ENCODE measurements at regions not wholly inside any gene's neighbourhood (a gene's known extent, or its start where the extent isn't known, plus 50 kb on each side); places are given as distances from the start of the nearest gene placed in this dataset.
"Not testable (repeated sequence)": the region's sequence is repeated elsewhere in the genome, so short reads cannot be mapped to it uniquely, and the experiment has no call there.

DNA sequence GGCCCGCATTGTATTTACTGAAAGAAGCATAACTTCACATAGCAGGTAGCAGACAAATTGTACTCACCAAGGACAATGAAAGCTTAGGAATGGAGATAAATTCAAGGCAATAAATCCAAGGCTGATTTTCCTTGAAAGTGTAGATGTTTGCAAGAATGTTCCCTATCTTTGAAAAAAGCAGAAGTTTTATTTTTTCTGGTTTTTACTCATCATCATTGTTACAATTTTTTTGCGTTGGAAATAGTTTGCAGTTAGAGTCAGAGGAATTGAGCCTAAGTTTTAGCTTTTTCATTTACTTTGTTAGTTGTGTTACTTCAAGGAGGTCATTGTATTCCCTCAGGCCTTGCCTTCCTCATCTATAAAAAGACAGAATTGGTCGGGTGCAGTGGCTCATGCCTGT is 213.9 kb upstream of the TBL1XR1 start:
- Histone ChIP-seq H3K4me2 (ENCODE audit: low read length) (no peak overlapping the region), H3K4me3 (ENCODE audit: low read length) (no peak overlapping the region), H3K9ac (ENCODE audit: low read depth, low read length) (no peak overlapping the region), H3K27me3 (ENCODE audit: control insufficient read depth, insufficient read depth, low read length) (no peaks in the 10 kb centered on the region), H3K9me3 (replicated peaks; ENCODE audit: low read length) (no peaks in the 10 kb centered on the region), H3K36me3 (ENCODE audit: insufficient read depth, low read length) (no peaks in the 10 kb centered on the region), H3K4me1 (ENCODE audit: control insufficient read depth, insufficient read depth, low read length) (no peaks in the 10 kb centered on the region)

DNA sequence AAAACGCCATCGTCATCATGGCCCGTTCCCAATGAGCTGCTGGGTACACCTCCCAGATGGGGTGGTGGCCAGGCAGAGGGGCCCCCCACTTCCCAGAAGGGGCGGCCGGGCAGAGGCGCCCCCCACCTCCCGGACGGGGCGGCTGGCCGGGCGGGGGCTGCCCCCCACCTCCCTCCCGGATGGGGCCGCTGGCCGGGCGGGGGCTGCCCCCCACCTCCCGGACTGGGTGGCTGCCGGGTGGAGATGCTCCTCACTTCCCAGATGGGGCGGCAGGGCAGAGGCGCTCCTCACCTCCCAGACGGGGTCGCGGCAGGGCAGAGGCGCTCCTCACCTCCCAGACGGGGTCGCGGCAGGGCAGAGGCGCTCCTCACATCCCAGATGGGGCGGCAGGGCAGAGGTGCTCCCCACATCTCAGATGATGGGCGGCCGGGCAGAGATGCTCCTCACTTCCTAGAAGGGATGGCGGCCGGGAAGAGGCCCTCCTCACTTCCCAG is 215.4 kb upstream of the TBL1XR1 start:
- not testable (repeated sequence) for H3K4me1 ChIP-seq (ENCODE audit: control insufficient read depth, insufficient read depth, low read length); H3K36me3 ChIP-seq (ENCODE audit: insufficient read depth, low read length); H3K9me3 ChIP-seq (replicated peaks; ENCODE audit: low read length); H3K27me3 ChIP-seq (ENCODE audit: control insufficient read depth, insufficient read depth, low read length); H3K9ac ChIP-seq (ENCODE audit: low read depth, low read length); H3K4me3 ChIP-seq (ENCODE audit: low read length); H3K4me2 ChIP-seq (ENCODE audit: low read length)

DNA sequence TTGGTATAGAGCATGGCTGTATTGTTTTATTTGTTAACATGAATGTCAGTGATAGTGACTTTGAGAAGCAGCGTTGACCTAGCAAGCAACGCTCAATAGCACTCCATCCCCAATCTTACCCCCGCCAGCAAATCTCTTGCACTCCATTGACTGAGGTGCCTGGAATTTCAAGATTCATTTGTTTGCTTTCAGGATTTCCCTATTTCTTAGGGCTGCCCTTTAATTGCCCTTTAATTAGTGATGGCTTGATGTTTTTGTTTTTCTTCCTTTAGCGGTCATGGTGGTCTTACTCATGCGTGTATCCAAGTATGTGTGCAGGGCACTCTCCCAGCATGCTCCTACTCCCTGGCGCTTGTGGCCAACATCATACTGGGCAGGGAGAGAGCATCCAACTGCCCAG is 216.8 kb upstream of the TBL1XR1 start:
- no peaks in the 10 kb centered on the region for H3K36me3 ChIP-seq (ENCODE audit: insufficient read depth, low read length)
- no peaks in the 10 kb centered on the region for H3K9me3 ChIP-seq (replicated peaks; ENCODE audit: low read length)
- H3K27me3 ChIP-seq (ENCODE audit: control insufficient read depth, insufficient read depth, low read length), result no peaks in the 10 kb centered on the region
- H3K4me3 ChIP-seq (ENCODE audit: low read length), result no peak overlapping the region
- no peak overlapping the region for H3K4me2 ChIP-seq (ENCODE audit: low read length)
- H3K9ac ChIP-seq (ENCODE audit: low read depth, low read length), result no peak overlapping the region
- no peaks in the 10 kb centered on the region for H3K4me1 ChIP-seq (ENCODE audit: control insufficient read depth, insufficient read depth, low read length)

DNA sequence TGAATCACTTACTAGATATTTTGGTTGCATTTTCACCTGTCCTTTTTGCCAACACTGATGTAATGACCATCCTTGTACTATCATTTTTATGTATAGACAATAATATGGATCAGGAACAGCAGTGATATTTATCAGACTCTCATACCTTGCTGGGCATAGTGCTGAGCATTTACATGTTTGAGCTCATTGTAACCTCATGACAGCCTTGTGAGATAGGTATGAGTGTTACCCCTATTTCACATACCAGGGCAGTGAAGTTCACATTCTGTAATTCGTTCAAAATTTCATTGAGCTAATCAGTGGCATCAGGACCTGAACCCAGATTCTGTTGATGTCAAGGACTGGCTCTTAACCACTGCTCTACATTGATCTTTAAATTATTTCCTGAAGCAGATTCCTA is 221.5 kb upstream of the TBL1XR1 start:
- no peak overlapping the region for H3K4me3 ChIP-seq (ENCODE audit: low read length)
- H3K27me3 ChIP-seq (ENCODE audit: control insufficient read depth, insufficient read depth, low read length), result no peaks in the 10 kb centered on the region
- H3K9ac ChIP-seq (ENCODE audit: low read depth, low read length), result no peak overlapping the region
- H3K9me3 ChIP-seq (replicated peaks; ENCODE audit: low read length), result no peaks in the 10 kb centered on the region
- no peak overlapping the region for H3K4me2 ChIP-seq (ENCODE audit: low read length)
- H3K4me1 ChIP-seq (ENCODE audit: control insufficient read depth, insufficient read depth, low read length), result peaks cover 3% of the 10 kb centered on the region
- H3K36me3 ChIP-seq (ENCODE audit: insufficient read depth, low read length), result no peaks in the 10 kb centered on the region

DNA sequence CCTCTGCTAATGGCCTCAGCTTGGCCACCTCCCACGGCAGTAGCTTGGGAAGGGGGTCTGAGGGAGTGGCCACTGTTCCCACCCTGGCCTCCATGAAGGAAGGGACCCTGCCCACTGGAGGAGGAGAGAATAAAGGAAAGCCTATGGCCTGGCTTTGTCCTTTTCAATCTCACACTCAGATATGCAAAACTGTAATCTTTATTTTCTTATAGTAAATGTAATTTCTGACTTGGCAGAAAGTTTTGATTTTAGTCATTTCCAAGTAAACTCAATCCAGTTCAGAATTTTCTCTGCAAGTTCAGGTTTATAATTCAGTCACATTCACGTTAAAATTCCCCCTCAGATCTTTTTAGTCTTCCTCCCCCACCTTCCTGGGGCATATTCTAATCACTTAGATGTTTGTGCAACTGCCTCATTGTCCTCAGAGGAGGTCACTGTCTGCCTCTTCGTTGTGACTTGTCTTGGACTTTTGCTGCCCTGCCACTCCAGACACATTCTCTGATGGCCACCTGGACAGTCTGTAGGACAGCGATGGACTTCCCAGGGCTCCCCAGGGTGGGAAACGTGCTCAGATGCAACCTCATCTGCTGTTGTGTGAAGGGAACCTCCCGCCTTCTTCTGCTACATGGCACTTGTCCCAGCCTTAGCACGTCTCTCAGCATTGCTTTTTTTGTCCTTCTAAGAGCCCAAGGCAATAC is 222.8 kb upstream of the TBL1XR1 start:
- Histone ChIP-seq H3K9me3 (replicated peaks; ENCODE audit: low read length) (no peaks in the 10 kb centered on the region), H3K36me3 (ENCODE audit: insufficient read depth, low read length) (no peaks in the 10 kb centered on the region), H3K9ac (ENCODE audit: low read depth, low read length) (no peak overlapping the region), H3K27me3 (ENCODE audit: control insufficient read depth, insufficient read depth, low read length) (no peaks in the 10 kb centered on the region), H3K4me3 (ENCODE audit: low read length) (no peak overlapping the region), H3K4me1 (ENCODE audit: control insufficient read depth, insufficient read depth, low read length) (peaks cover 3% of the 10 kb centered on the region), H3K4me2 (ENCODE audit: low read length) (no peak overlapping the region)

DNA sequence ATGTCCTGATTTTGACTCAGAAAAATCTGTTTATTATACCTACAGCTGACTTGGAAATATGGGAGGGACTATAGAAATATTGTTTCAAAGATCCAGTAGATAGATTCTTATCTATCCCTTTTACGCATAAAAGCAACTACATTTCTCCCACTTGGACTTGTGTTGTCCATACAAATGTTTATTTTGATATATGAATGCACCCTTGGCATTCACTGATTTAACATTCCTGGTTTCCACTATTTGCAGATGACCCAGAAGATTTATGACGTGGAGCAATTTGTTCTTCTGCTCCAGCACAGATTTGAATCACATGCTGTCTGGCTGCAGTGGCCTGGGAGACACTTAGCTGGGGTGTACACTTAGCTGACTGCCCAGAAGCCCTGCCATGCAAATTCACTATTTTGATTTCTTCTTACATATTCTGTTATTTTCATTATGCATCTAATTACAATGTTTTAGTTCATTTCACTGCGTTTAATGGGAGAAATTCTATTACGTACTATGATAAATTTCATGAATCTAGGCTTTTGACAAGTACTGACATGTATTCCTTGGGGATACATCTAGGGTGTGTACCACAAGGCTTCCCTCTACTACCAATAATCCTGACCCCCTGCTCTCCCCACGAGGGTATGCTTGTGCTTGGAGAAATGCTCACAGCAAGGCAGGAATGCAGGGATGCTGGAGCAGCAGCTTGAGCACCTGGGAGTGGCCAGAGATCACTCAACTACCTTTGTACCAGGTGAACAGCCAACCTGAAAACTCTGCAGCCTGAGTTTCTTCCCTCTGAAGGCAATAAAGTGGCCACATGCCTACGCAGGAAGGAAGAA is 223.6 kb upstream of the TBL1XR1 start:
- Histone ChIP-seq H3K4me3 (ENCODE audit: low read length) (no peak overlapping the region), H3K9me3 (replicated peaks; ENCODE audit: low read length) (no peaks in the 10 kb centered on the region), H3K27me3 (ENCODE audit: control insufficient read depth, insufficient read depth, low read length) (no peaks in the 10 kb centered on the region), H3K9ac (ENCODE audit: low read depth, low read length) (no peak overlapping the region), H3K36me3 (ENCODE audit: insufficient read depth, low read length) (no peaks in the 10 kb centered on the region), H3K4me1 (ENCODE audit: control insufficient read depth, insufficient read depth, low read length) (peaks cover 6% of the 10 kb centered on the region), H3K4me2 (ENCODE audit: low read length) (no peak overlapping the region)

DNA sequence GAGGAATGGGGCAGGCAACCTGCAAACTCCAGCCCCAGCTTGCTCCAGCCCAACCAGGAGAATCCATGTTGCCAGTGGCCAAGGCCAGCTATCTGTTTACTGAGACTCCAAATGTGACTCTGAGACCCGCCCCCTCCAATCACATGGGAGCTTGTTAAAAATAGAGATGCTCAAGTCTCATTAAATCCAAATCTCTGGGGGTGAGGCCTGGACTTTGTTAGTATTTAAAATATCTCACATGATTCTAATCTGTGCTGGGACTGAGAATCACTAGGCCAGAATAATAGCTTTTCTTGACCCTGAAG is 224.2 kb upstream of the TBL1XR1 start:
- Histone ChIP-seq H3K4me1 (ENCODE audit: control insufficient read depth, insufficient read depth, low read length) (peaks cover 12% of the 10 kb centered on the region), H3K9me3 (replicated peaks; ENCODE audit: low read length) (no peaks in the 10 kb centered on the region), H3K36me3 (ENCODE audit: insufficient read depth, low read length) (no peaks in the 10 kb centered on the region), H3K9ac (ENCODE audit: low read depth, low read length) (no peak overlapping the region), H3K4me2 (ENCODE audit: low read length) (no peak overlapping the region), H3K4me3 (ENCODE audit: low read length) (no peak overlapping the region), H3K27me3 (ENCODE audit: control insufficient read depth, insufficient read depth, low read length) (no peaks in the 10 kb centered on the region)

DNA sequence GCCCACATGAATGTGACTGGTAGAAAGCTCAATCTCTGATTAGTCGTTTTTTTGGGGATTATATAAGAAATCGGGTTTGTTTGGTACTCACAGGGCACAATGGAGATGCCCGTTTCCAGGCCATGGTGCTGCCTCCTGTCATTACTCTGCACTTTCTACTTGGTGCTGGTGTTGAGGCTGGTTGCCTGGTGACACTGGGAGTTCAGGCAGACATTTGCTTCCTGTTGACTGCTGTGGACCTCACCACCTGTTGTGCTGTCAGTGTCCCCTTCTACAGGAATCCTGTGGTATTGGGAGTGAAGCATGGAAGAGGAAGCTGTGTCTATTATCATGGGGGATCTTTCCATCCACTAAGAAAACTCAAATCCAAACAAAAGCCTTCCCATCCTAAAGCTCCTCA is 227.2 kb upstream of the TBL1XR1 start:
- Histone ChIP-seq H3K4me1 (ENCODE audit: control insufficient read depth, insufficient read depth, low read length) (peaks cover 22% of the 10 kb centered on the region), H3K27me3 (ENCODE audit: control insufficient read depth, insufficient read depth, low read length) (no peaks in the 10 kb centered on the region), H3K4me2 (ENCODE audit: low read length) (no peak overlapping the region), H3K9ac (ENCODE audit: low read depth, low read length) (no peak overlapping the region), H3K9me3 (replicated peaks; ENCODE audit: low read length) (no peaks in the 10 kb centered on the region), H3K36me3 (ENCODE audit: insufficient read depth, low read length) (no peaks in the 10 kb centered on the region), H3K4me3 (ENCODE audit: low read length) (no peak overlapping the region)

DNA sequence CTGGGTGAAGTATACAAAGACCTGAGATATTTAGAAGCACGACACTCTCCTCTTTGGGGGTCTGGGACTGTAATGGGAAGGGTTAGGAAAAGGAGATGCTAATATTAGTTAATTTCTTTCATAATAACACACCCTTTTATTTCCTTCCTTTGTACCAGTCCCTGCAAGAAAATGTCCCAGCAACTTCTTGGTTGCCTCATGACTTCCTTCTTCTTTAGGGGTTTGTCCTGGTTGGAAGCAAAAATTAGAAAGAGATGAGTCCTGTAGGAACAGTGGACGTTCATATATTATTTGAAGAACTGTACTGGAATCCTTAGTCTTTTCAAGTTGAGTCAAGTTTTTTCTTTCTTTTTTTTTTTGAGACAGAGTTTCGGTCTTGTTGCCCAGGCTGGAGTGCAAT is 227.8 kb upstream of the TBL1XR1 start:
- H3K9me3 ChIP-seq (replicated peaks; ENCODE audit: low read length), result no peaks in the 10 kb centered on the region
- H3K4me2 ChIP-seq (ENCODE audit: low read length), result no peak overlapping the region
- H3K36me3 ChIP-seq (ENCODE audit: insufficient read depth, low read length), result no peaks in the 10 kb centered on the region
- H3K27me3 ChIP-seq (ENCODE audit: control insufficient read depth, insufficient read depth, low read length), result no peaks in the 10 kb centered on the region
- H3K4me1 ChIP-seq (ENCODE audit: control insufficient read depth, insufficient read depth, low read length), result peaks cover 22% of the 10 kb centered on the region
- H3K9ac ChIP-seq (ENCODE audit: low read depth, low read length), result no peak overlapping the region
- H3K4me3 ChIP-seq (ENCODE audit: low read length), result no peak overlapping the region

DNA sequence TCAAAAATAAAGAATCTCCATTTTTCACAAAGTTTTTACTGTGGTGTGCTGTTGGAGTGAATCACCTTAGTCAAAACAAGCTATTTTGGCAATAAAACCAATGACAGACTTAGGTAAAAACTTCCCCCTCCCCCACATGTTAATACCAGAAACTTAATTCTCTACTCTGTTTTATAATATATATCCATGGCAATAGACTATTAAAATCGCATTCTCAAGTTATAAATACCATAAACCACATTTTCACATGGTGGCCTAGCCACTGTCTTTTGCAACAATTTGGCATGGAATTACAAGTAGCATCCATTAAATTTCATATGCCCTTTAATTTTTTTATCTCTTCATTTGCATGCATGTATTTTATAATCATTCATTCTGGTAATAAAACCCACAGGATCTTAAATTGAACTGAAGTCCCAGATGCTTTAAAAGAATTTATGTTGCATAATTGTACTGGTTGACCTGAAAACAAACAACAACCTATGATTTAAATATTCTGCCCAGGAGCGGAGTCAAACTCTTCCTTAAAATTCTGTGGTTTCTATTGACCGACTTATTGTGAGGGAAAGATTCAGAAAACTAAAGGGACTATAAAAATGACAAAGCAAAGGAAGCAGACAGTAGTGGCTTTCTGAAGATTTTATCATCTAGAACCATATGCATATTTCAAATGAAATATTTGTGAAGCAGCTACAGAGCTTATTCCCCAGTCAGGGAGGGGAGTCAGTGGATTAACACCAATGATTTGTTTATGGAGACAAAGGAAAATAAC is 229.0 kb upstream of the TBL1XR1 start:
- Histone ChIP-seq H3K4me2 (ENCODE audit: low read length) (no peak overlapping the region), H3K9me3 (replicated peaks; ENCODE audit: low read length) (no peaks in the 10 kb centered on the region), H3K36me3 (ENCODE audit: insufficient read depth, low read length) (no peaks in the 10 kb centered on the region), H3K4me3 (ENCODE audit: low read length) (no peak overlapping the region), H3K4me1 (ENCODE audit: control insufficient read depth, insufficient read depth, low read length) (peaks cover 19% of the 10 kb centered on the region), H3K27me3 (ENCODE audit: control insufficient read depth, insufficient read depth, low read length) (no peaks in the 10 kb centered on the region), H3K9ac (ENCODE audit: low read depth, low read length) (no peak overlapping the region)

DNA sequence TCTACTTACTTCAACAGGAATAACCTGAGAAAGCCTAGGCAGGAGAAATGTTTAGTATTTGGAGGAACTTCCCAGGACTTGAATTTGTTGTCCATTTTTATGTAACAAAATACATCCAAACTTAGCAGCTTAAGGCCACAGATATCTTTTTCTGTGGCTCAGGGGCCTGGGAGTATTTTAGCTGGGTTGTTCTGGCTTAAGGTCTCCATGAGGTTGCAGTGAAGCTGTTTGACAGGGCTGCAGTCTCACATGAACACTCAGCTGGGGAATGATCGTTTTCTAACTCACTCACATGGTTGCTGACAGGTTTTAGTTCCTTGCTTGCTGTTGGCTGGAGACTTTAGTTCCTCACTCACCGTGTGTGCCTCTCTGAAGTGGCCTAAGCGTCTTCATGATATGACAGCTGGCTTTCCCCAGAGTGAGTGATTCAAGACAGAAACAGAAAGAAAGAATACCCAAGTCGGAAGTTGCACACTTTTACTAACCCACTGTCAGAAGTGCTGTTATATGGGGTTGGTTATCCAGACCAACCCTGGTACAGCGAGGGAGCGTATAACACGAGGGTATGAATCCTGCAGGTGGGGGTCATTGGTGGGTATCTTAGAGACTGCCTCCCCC is 229.7 kb upstream of the TBL1XR1 start:
- Histone ChIP-seq H3K9ac (ENCODE audit: low read depth, low read length) (no peak overlapping the region), H3K27me3 (ENCODE audit: control insufficient read depth, insufficient read depth, low read length) (no peaks in the 10 kb centered on the region), H3K4me3 (ENCODE audit: low read length) (no peak overlapping the region), H3K4me2 (ENCODE audit: low read length) (no peak overlapping the region), H3K36me3 (ENCODE audit: insufficient read depth, low read length) (no peaks in the 10 kb centered on the region), H3K4me1 (ENCODE audit: control insufficient read depth, insufficient read depth, low read length) (peaks cover 19% of the 10 kb centered on the region), H3K9me3 (replicated peaks; ENCODE audit: low read length) (no peaks in the 10 kb centered on the region)
